ENCODE measurements at regions not wholly inside any gene's neighbourhood (a gene's known extent, or its start where the extent isn't known, plus 50 kb on each side); places are given as distances from the start of the nearest gene placed in this dataset.

GRCh38 chr3:42019144-42019952 lies 57.4 kb upstream of the ULK4 start:
- Histone ChIP-seq H3K9ac (ENCODE audit: low read length) (no peak overlapping the region), H3K36me3 (replicated peaks in 1 of 2; ENCODE audit: control extremely low read depth in 1 of 2, control insufficient read depth in 1 of 2, extremely low read depth in 1 of 2, insufficient read depth in 2 of 2, low read length in 1 of 2) (no peaks in the 10 kb centered on the region), H3K27me3 (replicated peaks in 1 of 4; ENCODE audit: control extremely low read depth in 1 of 4, control insufficient read depth in 3 of 4, insufficient read depth in 4 of 4, low read length in 3 of 4) (no peaks in the 10 kb centered on the region), H3K4me2 (replicated peaks; ENCODE audit: low read depth, low read length, poor library complexity, severe bottlenecking) (peak overlapping the region; percentile 5), H3K4me3 (ENCODE audit: control extremely low read depth in 1 of 5, extremely low read depth in 1 of 5, insufficient read depth in 1 of 5, low read depth in 2 of 5, low read length in 4 of 5) (no peak overlapping the region), H3K9me3 (ENCODE audit: control extremely low read depth in 1 of 3, control insufficient read depth in 2 of 3, insufficient read depth in 1 of 3, low read length in 2 of 3) (no peaks in the 10 kb centered on the region), H4K20me1 (ENCODE audit: control insufficient read depth, insufficient read depth, low read length, poor library complexity, severe bottlenecking) (peaks cover 95% of the 10 kb centered on the region), H3K4me1 (ENCODE audit: control insufficient read depth in 2 of 2, insufficient read depth in 2 of 2, low read length in 2 of 2) (peaks cover 75 to 80% of the 10 kb centered on the region in 2 donors), H3K79me2 (ENCODE audit: control insufficient read depth, insufficient read depth, low read length) (peaks cover 100% of the 10 kb centered on the region), H3K27ac (ENCODE audit: low read length in 2 of 2) (peak overlapping the region in 1 of 2 donors; percentile 11), H2AFZ (ENCODE audit: insufficient read depth, low read depth, low read length, poor library complexity, severe bottlenecking) (no peak overlapping the region)
- H3K27me3 Mint-ChIP-seq: no peaks in the 10 kb centered on the region
- intact Hi-C loops (cut with micrococcal nuclease): no loop called here
- no peaks in the 10 kb centered on the region for H3K9me3 Mint-ChIP-seq (ENCODE audit: insufficient read depth)
- ChIA-PET CTCF (interaction anchor here (1.8 kb wide), 1 partner anchor 81 kb away, joined by 14 read pairs; no protein-coding TSS in a partner anchor), POLR2A (interaction anchor here (0.7 kb wide), 1 partner anchor 202 kb away, joined by 3 read pairs; no protein-coding TSS in a partner anchor)
- no peak for DNase-seq
- WGBS (ENCODE audit: insufficient coverage): no CpG with 5 or more reads among the region's 6 CpGs
- TF ChIP-seq EZH2 (IDR thresholded peaks at IDR 0.05; ENCODE audit: borderline replicate concordance, insufficient read depth, low read depth, low read length, poor library complexity, severe bottlenecking) (no peak), CTCF (IDR thresholded peaks at IDR 0.05) (no peak)
- peaks cover 92% of the 10 kb centered on the region for H3K4me1 Mint-ChIP-seq
- H3K27ac Mint-ChIP-seq: no peak overlapping the region
- no peak overlapping the region for H3K4me3 Mint-ChIP-seq
- ATAC-seq (ENCODE audit: low read depth): no peak
